ENCODE measurements at regions not wholly inside any gene's neighbourhood (a gene's known extent, or its start where the extent isn't known, plus 50 kb on each side); places are given as distances from the start of the nearest gene placed in this dataset.
A peak's percentile ranks its signal among the peaks of the same experiment; 100 is the strongest.

DNA sequence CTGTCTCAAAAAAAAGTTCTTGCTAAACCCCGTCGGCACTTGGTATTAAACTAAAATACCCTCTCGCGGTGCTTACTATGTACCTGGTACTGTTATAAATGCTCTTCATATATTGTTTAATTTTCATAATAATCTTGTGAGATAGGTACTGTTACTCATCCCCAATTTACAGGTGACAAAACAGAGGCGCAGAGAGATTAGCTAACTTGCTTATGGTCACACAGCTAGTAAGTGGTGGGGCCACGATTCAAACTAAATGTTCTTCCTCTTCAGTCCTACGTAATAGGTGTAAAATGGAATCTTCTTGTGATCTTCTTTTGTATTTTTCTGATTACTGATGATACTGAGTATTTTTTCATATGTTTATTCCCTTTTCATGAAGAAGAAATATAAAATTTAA, 51.3 kb downstream of the TET3 start:
- Mint-ChIP-seq H3K4me3 (no peak overlapping the region), H3K36me3 (peaks cover 9% of the 10 kb centered on the region), H3K27ac (no peak overlapping the region), H3K9me3 (no peaks in the 10 kb centered on the region), H3K4me1 (peaks cover 68% of the 10 kb centered on the region), H3K27me3 (no peaks in the 10 kb centered on the region)
- no peak for DNase-seq

DNA sequence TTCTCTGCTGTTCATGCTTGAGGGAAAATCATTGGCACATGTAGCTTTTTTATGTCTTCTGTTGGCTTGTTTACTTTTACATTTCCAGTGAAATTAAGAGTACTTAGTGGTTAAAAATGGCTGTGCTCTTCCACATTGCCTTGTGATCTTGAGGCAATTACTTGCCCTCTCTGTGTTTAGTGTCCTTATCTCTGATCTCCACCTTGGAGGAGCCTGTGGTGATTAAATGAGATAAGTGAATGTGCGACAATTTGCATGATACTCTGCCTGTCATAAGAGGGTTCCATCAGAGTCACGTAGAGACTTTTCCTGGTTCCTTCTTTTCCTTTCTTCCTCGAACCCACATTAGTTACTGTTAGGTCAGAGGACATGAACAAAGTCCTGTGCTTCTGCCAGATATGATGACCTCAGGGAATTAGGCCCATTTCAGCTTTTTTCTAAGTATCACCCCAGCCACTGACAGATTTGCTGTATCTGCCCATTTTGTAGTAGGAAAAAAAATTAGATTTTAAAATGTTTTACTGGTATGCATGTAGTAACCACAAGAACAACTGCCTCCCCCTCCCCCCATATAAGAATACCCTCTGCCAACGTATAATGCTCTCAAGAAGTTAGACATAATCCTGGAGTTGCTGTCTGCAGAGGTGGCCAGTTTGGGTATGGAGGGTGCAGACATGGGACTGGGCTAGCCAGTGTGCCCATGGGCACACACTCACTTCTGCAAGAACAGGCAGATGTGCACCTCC, 51.9 kb downstream of the TET3 start:
- Mint-ChIP-seq H3K9me3 (no peaks in the 10 kb centered on the region), H3K27me3 (no peaks in the 10 kb centered on the region), H3K27ac (peak overlapping the region; percentile 0), H3K4me1 (peaks cover 66% of the 10 kb centered on the region), H3K4me3 (no peak overlapping the region), H3K36me3 (peaks cover 9% of the 10 kb centered on the region)
- DNase-seq = no peak

DNA sequence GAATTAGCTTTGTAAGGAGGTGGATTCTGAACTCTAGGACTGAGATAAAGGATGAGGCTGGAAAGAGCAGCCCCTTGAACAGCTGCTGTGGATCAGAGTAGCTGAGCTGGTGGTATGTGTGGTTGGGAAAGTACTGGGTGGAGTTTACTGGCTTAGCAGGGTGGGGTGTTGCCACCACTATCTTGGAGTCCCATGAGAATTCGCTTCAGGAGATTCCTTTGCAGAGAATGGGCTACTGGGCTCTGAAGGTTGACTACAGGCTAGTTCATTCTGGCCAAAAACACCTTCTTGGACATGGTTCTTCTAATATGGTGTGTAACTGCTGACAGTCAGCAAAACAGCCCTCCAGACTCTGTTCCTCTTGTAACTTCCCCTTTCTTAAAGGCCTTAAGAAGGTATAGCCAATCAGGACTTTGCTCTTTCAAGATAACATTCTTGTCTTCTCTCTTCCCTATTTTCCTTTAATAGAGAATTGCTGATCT, 52.7 kb downstream of the TET3 start:
- Mint-ChIP-seq H3K4me1 (peaks cover 63% of the 10 kb centered on the region), H3K4me3 (no peak overlapping the region), H3K9me3 (no peaks in the 10 kb centered on the region), H3K27ac (peak overlapping the region; percentile 0), H3K36me3 (peaks cover 9% of the 10 kb centered on the region), H3K27me3 (no peaks in the 10 kb centered on the region)
- no peak for DNase-seq

DNA sequence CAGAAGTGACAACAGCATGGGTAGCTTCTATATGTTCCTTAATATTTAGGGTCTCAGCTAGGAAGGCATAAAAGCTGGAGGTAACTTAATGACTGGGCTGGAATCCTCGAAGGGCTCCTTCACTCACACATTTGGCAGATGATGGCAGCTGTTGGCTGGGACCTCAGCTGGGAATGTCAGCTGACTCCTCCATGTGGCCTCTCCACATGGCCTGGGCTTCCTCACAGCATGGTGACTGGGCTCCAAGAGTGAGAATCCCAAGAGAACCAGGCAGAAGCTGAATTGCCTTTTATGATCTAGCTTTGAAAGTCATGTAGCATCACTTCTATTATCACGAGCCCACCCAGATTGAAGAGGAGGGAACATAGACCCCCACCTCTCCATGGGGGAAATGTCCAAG, 54.9 kb downstream of the TET3 start:
- DNase-seq = no peak
- no peaks in the 10 kb centered on the region for H3K9me3 Mint-ChIP-seq
- no peak overlapping the region for H3K4me3 Mint-ChIP-seq
- H3K36me3 Mint-ChIP-seq = peaks cover 12% of the 10 kb centered on the region
- no peak overlapping the region for H3K27ac Mint-ChIP-seq
- peaks cover 63% of the 10 kb centered on the region for H3K4me1 Mint-ChIP-seq
- H3K27me3 Mint-ChIP-seq = no peaks in the 10 kb centered on the region

DNA sequence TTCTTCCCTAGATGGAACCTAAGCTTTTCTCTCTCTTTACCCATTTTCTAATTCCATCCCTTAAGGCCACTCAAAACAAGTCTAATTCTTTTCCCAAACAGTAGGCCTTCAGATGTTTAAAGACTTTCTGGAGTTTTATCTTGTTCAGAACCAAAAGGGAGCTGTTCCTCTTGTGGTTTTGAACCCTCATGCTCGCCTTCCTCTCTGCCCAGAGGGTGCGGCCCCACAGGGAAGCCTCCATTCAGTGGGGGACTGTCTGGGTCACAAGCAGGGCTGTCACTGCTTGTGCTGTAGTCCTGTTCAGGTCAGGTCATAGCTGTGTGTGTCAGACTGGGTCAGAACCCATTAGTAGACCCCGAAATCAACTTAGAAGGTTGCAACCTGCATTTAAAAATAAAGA, 56.5 kb downstream of the TET3 start:
- H3K27me3 Mint-ChIP-seq = no peaks in the 10 kb centered on the region
- DNase-seq = no peak
- peaks cover 12% of the 10 kb centered on the region for H3K36me3 Mint-ChIP-seq
- no peak overlapping the region for H3K4me3 Mint-ChIP-seq
- no peaks in the 10 kb centered on the region for H3K9me3 Mint-ChIP-seq
- H3K27ac Mint-ChIP-seq = no peak overlapping the region
- H3K4me1 Mint-ChIP-seq = peaks cover 62% of the 10 kb centered on the region

DNA sequence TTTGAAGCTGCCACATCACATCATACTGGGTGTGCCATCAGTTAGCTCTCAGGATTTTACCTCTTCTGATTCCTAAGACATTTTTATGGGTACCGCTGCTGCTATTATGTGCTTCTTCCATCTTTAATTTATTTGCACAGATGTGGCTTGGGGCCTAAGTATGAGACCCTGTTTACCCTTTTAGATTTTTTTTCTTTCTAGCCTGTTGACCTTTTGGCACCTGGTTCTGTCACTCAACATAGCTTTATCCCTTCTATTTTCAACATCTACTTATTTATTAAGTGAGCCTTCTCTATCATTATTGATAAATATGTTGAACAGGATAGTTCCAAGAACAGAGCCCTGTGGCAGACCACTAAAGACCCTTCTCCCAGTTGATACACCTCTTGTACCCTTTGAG, 57.0 kb downstream of the TET3 start:
- Mint-ChIP-seq H3K9me3 (no peaks in the 10 kb centered on the region), H3K27me3 (no peaks in the 10 kb centered on the region), H3K36me3 (peaks cover 12% of the 10 kb centered on the region), H3K4me3 (no peak overlapping the region), H3K27ac (no peak overlapping the region), H3K4me1 (peaks cover 57% of the 10 kb centered on the region)
- no peak for DNase-seq

DNA sequence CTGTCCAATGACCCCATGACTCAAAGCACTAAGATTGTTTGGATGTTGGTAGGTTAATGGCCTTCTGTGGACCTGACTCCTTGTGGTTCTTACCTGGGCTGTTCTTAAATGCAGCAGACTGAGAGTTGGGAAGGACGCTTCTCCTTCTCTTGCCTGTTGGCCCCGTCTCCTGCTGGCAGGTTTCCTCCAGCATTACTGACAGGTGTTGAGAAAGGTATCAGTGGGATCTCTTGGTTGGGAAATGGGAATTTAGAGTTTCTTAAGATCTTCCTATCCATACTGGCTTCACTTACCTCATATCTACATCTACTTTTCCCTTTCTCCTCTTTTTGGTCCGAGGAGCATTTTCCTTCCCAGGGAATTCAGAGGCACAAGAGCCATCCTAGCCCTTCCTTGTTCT, 57.9 kb downstream of the TET3 start:
- Mint-ChIP-seq H3K36me3 (peaks cover 16% of the 10 kb centered on the region), H3K4me1 (peaks cover 48% of the 10 kb centered on the region), H3K27me3 (no peaks in the 10 kb centered on the region), H3K4me3 (no peak overlapping the region), H3K9me3 (no peaks in the 10 kb centered on the region), H3K27ac (no peak overlapping the region)
- no peak for DNase-seq

DNA sequence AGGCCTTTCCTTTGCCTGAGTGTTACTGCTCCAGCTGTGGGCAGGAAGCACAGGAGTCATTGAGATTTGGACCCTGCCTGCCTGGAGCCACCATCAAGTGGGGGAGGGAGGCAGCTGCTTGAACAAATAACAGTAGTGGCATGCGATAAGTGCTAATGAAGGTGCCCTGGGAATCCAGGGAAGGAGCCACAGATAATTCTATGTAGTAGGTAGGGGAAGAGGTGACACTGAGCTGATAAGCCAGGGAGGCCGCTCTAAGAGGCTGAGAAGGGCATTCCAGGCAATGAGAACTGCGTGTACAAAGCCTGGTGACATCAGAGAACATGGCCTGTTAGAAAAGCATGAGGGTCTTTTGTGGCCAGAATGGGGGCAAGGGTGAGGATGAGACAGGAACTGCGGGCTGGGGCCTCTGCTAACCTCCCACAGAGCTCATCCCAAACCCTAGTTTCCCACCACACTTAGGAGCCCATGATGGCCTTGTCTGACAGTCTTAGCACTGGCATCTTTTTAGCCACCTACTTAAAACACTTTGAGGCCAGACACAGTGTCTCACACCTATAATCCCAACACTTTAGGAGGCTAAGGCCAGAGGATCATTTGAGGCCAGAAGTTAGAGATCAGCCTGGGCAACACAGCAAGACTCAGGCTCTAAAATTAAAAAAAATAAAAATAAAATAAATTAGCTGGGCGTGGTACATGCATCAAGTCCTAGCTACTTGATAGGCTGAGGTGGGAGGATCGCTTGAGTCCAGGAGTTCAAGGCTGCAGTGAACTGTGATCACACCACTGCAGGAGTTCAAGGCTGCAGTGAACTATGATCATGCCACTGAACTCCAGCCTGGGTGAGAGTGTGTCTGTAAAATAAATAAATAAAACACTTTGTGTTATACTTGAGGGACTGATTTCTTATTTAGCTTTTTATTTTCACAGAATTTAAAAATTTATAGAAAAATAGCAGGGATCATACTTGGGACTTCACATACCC, 58.9 kb downstream of the TET3 start:
- H3K4me1 Mint-ChIP-seq = peaks cover 37% of the 10 kb centered on the region
- H3K9me3 Mint-ChIP-seq = no peaks in the 10 kb centered on the region
- no peak overlapping the region for H3K4me3 Mint-ChIP-seq
- H3K27ac Mint-ChIP-seq = no peak overlapping the region
- peaks cover 21% of the 10 kb centered on the region for H3K36me3 Mint-ChIP-seq
- H3K27me3 Mint-ChIP-seq = no peaks in the 10 kb centered on the region
- no peak for DNase-seq

DNA sequence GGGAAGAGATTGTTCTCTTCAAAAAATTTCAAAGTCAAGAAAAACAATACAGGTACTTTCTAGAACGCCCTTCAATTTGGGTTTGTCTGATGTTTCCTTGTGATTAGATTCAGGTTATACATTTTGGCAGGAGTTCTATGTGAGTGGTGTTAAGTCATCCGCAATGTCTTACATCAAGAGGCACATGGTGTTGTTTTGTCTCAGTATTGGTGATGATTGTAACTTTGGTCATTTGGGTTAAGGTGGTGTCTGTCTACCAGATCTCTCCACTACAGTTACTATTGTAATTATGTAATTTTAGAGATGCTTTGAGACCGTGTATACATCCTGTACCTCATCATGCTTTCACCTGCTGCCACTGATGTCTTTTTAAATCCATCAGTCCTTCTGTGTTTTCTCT, 60.3 kb downstream of the TET3 start:
- no peak overlapping the region for H3K4me3 Mint-ChIP-seq
- DNase-seq = no peak
- H3K36me3 Mint-ChIP-seq = peaks cover 22% of the 10 kb centered on the region
- H3K4me1 Mint-ChIP-seq = peaks cover 38% of the 10 kb centered on the region
- no peak overlapping the region for H3K27ac Mint-ChIP-seq
- H3K27me3 Mint-ChIP-seq = no peaks in the 10 kb centered on the region
- no peaks in the 10 kb centered on the region for H3K9me3 Mint-ChIP-seq

DNA sequence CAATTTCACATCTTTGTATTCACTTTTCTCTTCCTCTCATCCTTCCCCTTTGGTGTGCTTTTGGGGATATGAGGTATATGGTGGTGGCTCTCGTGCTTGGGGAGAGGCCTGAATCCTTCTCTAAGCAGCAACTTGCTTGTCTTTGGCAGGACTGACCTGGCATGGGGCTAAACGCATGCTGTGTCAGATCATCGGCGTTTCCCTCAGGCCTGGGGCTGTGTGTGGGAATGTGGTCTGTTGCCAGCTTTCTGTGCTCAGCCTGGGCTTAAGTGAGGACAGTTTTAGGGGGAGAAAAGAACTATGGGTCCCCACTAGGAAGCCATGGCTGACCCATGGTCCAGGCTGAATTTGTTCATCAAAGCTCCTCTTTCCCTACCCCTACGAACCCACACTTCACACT, 60.7 kb downstream of the TET3 start:
- Mint-ChIP-seq H3K27me3 (no peaks in the 10 kb centered on the region), H3K36me3 (peaks cover 18% of the 10 kb centered on the region), H3K27ac (peak overlapping the region; percentile 1)

DNA sequence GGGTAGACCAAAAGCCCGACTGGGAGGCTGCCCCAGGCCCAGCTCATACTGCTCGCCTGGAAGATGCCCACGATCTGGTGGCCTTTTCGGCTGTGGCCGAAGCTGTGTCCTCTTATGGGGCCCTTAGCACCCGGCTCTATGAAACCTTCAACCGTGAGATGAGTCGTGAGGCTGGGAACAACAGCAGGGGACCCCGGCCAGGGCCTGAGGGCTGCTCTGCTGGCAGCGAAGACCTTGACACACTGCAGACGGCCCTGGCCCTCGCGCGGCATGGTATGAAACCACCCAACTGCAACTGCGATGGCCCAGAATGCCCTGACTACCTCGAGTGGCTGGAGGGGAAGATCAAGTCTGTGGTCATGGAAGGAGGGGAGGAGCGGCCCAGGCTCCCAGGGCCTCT, 61.7 kb downstream of the TET3 start:
- Mint-ChIP-seq H3K4me3 (no peak overlapping the region), H3K27ac (no peak overlapping the region), H3K36me3 (peaks cover 22% of the 10 kb centered on the region), H3K27me3 (no peaks in the 10 kb centered on the region), H3K9me3 (no peaks in the 10 kb centered on the region), H3K4me1 (peaks cover 30% of the 10 kb centered on the region)
- DNase-seq = no peak

More for the DNA sequence above, 60.7 kb downstream of the TET3 start:
- Mint-ChIP-seq H3K4me1 (peaks cover 33% of the 10 kb centered on the region), H3K9me3 (no peaks in the 10 kb centered on the region), H3K4me3 (no peak overlapping the region)
- DNase-seq = no peak

DNA sequence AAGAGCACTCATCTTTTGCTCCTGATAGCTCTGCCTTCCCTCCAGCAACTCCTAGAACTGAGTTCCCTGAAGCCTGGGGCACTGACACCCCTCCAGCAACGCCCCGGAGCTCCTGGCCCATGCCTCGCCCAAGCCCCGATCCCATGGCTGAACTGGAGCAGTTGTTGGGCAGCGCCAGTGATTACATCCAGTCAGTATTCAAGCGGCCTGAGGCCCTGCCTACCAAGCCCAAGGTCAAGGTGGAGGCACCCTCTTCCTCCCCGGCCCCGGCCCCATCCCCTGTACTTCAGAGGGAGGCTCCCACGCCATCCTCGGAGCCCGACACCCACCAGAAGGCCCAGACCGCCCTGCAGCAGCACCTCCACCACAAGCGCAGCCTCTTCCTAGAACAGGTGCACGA, 62.4 kb downstream of the TET3 start:
- Mint-ChIP-seq H3K27ac (peak overlapping the region; percentile 6), H3K4me3 (no peak overlapping the region), H3K9me3 (no peaks in the 10 kb centered on the region), H3K36me3 (peaks cover 25% of the 10 kb centered on the region), H3K27me3 (no peaks in the 10 kb centered on the region), H3K4me1 (peaks cover 32% of the 10 kb centered on the region)
- DNase-seq = no peak

DNA sequence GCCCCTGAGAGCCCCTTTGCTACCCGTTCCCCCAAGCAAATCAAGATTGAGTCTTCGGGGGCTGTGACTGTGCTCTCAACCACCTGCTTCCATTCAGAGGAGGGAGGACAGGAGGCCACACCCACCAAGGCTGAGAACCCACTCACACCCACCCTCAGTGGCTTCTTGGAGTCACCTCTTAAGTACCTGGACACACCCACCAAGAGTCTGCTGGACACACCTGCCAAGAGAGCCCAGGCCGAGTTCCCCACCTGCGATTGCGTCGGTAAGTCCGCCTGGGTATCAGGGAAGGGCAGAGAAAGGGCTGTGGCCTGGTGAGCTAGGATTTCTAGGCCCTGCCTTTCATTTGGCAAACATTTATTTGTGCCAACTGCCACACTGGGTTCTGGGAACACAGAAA, 63.4 kb downstream of the TET3 start:
- no peaks in the 10 kb centered on the region for H3K9me3 Mint-ChIP-seq
- peaks cover 22% of the 10 kb centered on the region for H3K36me3 Mint-ChIP-seq
- no peaks in the 10 kb centered on the region for H3K27me3 Mint-ChIP-seq
- DNase-seq = no peak
- peaks cover 28% of the 10 kb centered on the region for H3K4me1 Mint-ChIP-seq
- peak overlapping the region; percentile 46 for H3K27ac Mint-ChIP-seq
- H3K4me3 Mint-ChIP-seq = no peak overlapping the region

DNA sequence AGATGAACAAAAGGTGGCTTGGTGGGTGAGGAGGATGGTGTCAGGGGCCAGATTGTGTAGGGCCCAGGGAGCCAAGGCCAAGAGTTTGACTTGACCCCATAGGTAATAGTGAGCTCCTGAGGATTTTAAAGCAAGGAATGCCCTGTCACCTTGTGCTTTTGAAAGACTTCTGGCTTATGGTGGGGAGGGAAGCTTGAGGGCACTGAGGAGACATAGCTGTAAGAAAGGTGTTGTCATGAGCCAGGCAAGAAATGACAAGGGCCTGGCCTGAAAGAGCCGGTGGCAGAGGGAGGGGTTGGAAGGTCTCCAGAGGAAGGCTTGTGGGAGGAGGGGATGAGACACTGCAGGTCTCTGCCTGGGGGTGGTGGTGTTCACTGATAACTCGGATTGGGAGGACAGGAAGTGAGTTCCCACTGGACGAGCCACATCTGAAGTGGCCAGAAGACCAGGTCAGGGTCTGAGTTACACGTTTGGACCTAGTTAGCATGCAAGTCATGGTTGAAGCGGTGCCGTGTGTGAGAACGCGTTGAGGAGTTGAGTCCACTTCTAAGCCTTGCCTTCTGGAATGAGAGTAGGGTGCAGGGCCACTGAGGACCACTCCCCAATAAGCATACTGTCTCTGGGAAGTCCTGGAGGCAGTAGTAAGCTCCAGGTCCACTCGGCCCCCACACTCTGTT, 64.3 kb downstream of the TET3 start:
- Mint-ChIP-seq H3K36me3 (peaks cover 28% of the 10 kb centered on the region), H3K27ac (peak overlapping the region; percentile 46), H3K9me3 (no peaks in the 10 kb centered on the region), H3K4me3 (no peak overlapping the region), H3K4me1 (peaks cover 32% of the 10 kb centered on the region), H3K27me3 (no peaks in the 10 kb centered on the region)
- no peak for DNase-seq

DNA sequence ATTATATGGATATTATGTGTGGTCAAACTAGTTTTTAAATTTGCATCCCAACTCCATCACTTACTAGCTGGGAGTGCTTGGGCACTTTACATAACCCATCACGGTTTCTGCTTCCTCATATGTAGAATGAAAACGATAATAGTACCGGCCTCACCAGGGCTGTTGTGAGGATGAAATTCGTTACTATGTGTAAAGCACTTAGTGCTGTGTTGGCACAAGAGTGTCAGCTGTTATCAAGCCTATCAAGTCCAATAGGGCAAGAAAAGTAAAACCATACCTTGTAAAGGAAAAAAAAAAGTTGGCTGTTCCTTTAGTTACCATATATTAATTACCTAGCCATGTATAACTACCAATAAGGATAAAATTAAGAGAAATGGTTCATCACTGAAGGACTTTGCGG, 65.4 kb downstream of the TET3 start:
- no peak overlapping the region for H3K4me3 Mint-ChIP-seq
- DNase-seq = no peak
- H3K27me3 Mint-ChIP-seq = no peaks in the 10 kb centered on the region
- H3K9me3 Mint-ChIP-seq = no peaks in the 10 kb centered on the region
- peaks cover 34% of the 10 kb centered on the region for H3K4me1 Mint-ChIP-seq
- peaks cover 30% of the 10 kb centered on the region for H3K36me3 Mint-ChIP-seq
- H3K27ac Mint-ChIP-seq = no peak overlapping the region

Measured in activated naive CD8-positive, alpha-beta T cell treated with anti-CD3 and anti-CD28 coated beads for 36 hours (primary cell).